ENCODE measurements at regions not wholly inside any gene's neighbourhood (a gene's known extent, or its start where the extent isn't known, plus 50 kb on each side); places are given as distances from the start of the nearest gene placed in this dataset.

DNA sequence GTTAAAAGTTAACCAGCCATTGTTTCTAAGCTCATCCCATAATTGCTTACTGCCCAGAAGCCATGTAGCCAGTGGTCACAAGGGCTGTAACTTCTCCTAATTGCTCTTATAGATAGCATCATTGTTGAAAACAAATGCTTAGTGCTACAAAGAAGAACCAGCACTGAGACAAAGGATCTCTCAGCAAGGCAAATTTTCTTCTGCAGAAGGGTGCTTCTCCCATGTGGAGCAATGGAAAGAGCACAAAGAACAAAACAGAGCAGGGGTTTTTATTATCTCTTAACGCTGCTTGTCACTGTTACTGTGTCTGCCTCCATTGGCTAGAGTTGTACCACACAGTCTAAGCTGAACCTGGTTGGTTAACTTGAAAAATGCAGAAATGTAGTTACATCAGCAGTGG, 1036.8 kb downstream of the UQCRFS1 start:
- intact Hi-C loops (cut with micrococcal nuclease; ENCODE audit: unreplicated experiment), result no loop called here
- CTCF ChIA-PET, result no interaction called here

DNA sequence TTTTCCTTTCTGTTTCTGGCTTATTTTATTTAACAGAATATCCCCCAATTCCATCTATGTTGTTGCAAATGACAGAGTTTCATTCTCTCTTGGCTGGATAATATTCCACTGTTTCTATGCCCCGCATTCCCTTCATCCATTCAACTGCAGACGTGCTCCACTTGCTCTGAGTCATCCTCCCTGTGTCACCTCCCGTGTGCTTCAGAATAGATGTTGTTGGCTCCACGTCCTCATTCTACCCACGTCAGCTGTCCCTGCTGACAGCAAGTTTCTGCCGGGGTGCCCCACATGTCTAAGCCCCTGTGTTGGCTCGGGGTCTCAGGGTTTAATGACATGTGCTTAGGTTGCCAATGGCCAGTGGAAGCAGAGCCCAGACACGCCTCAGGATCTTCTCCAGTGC, 1041.0 kb downstream of the UQCRFS1 start:
- no peak overlapping the region for H3K4me3 ChIP-seq (ENCODE audit: low read depth, low read length, poor library complexity, severe bottlenecking)
- no peaks in the 10 kb centered on the region for H3K4me1 ChIP-seq (ENCODE audit: insufficient read depth, low read length, poor library complexity, severe bottlenecking)
- peaks cover 24% of the 10 kb centered on the region for H3K9me3 ChIP-seq (ENCODE audit: low read depth, low read length, poor library complexity, severe bottlenecking)
- no peak for DNase-seq (ENCODE audit: low spot score)
- no peaks in the 10 kb centered on the region for H3K36me3 ChIP-seq (ENCODE audit: insufficient read depth, low read length, poor library complexity, severe bottlenecking)
- ChIA-PET CTCF (no interaction called here), POLR2A (ENCODE audit: low non-redundant PET) (no interaction called here)
- TF ChIP-seq EZH2 (IDR thresholded peaks at IDR 0.05; ENCODE audit: borderline replicate concordance, low read depth, low read length, poor library complexity, severe bottlenecking), result no peak
- TF ChIP-seq, protein P1, sequence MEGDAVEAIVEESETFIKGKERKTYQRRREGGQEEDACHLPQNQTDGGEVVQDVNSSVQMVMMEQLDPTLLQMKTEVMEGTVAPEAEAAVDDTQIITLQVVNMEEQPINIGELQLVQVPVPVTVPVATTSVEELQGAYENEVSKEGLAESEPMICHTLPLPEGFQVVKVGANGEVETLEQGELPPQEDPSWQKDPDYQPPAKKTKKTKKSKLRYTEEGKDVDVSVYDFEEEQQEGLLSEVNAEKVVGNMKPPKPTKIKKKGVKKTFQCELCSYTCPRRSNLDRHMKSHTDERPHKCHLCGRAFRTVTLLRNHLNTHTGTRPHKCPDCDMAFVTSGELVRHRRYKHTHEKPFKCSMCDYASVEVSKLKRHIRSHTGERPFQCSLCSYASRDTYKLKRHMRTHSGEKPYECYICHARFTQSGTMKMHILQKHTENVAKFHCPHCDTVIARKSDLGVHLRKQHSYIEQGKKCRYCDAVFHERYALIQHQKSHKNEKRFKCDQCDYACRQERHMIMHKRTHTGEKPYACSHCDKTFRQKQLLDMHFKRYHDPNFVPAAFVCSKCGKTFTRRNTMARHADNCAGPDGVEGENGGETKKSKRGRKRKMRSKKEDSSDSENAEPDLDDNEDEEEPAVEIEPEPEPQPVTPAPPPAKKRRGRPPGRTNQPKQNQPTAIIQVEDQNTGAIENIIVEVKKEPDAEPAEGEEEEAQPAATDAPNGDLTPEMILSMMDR (conservative IDR thresholded peaks at IDR 0.05; ENCODE audit: low read depth, low read length), result no peak
- no peak overlapping the region for H3K27ac ChIP-seq (ENCODE audit: low read depth, low read length, poor library complexity, severe bottlenecking)
- H3K27me3 ChIP-seq (replicated peaks; ENCODE audit: insufficient read depth, low read depth, low read length, poor library complexity), result no peaks in the 10 kb centered on the region
- BruUV-seq (replicated peaks), result no TSS peak
- intact Hi-C loops (cut with micrococcal nuclease; ENCODE audit: unreplicated experiment), result no loop called here

More for the DNA sequence above, 1036.8 kb downstream of the UQCRFS1 start:
- POLR2A ChIA-PET (ENCODE audit: low non-redundant PET), result interaction anchor here (0.6 kb wide), 1 partner anchor 165 kb away, joined by 3 read pairs; no protein-coding TSS in a partner anchor
- no peak overlapping the region for H3K27ac ChIP-seq (ENCODE audit: low read depth, low read length, poor library complexity, severe bottlenecking)
- BruUV-seq (replicated peaks), result no TSS peak
- no peaks in the 10 kb centered on the region for H3K4me1 ChIP-seq (ENCODE audit: insufficient read depth, low read length, poor library complexity, severe bottlenecking)
- no peak for DNase-seq (ENCODE audit: low spot score)
- no peak overlapping the region for H3K4me3 ChIP-seq (ENCODE audit: low read depth, low read length, poor library complexity, severe bottlenecking)
- H3K9me3 ChIP-seq (ENCODE audit: low read depth, low read length, poor library complexity, severe bottlenecking), result peaks cover 23% of the 10 kb centered on the region
- H3K36me3 ChIP-seq (ENCODE audit: insufficient read depth, low read length, poor library complexity, severe bottlenecking), result no peaks in the 10 kb centered on the region
- TF ChIP-seq, protein P1 (conservative IDR thresholded peaks at IDR 0.05; ENCODE audit: low read depth, low read length), result no peak
- TF ChIP-seq EZH2 (IDR thresholded peaks at IDR 0.05; ENCODE audit: borderline replicate concordance, low read depth, low read length, poor library complexity, severe bottlenecking), result no peak
- no peaks in the 10 kb centered on the region for H3K27me3 ChIP-seq (replicated peaks; ENCODE audit: insufficient read depth, low read depth, low read length, poor library complexity)

DNA sequence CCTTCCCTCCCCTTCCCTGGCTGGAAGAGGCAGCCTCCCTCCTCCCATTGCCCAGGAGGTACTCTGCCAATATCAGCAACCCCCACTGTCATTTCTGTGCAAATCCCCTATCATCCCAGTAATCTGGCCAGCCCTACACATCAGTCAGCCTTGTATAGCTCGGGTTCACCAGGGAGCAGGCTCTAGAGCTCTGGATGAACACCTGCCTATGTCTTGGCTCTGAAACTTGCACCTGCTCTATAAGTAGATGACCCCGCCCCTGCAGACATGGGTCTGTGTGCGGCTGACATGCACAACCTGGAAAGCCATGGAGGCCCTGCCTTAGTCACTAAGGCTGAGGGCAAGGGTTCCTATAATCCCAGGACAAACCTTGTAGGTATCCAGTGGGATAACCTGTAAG, 1042.9 kb downstream of the UQCRFS1 start:
- no peak for DNase-seq (ENCODE audit: low spot score)
- TF ChIP-seq, protein P1 (conservative IDR thresholded peaks at IDR 0.05; ENCODE audit: low read depth, low read length), result no peak
- no peak for TF ChIP-seq EZH2 (IDR thresholded peaks at IDR 0.05; ENCODE audit: borderline replicate concordance, low read depth, low read length, poor library complexity, severe bottlenecking)
- BruUV-seq (replicated peaks), result no TSS peak
- Histone ChIP-seq H3K4me3 (ENCODE audit: low read depth, low read length, poor library complexity, severe bottlenecking) (no peak overlapping the region), H3K27ac (ENCODE audit: low read depth, low read length, poor library complexity, severe bottlenecking) (no peak overlapping the region), H3K9me3 (ENCODE audit: low read depth, low read length, poor library complexity, severe bottlenecking) (peaks cover 11% of the 10 kb centered on the region), H3K4me1 (ENCODE audit: insufficient read depth, low read length, poor library complexity, severe bottlenecking) (no peaks in the 10 kb centered on the region), H3K27me3 (replicated peaks; ENCODE audit: insufficient read depth, low read depth, low read length, poor library complexity) (no peaks in the 10 kb centered on the region), H3K36me3 (ENCODE audit: insufficient read depth, low read length, poor library complexity, severe bottlenecking) (no peaks in the 10 kb centered on the region)
- POLR2A ChIA-PET (ENCODE audit: low non-redundant PET), result no interaction called here
- CTCF ChIA-PET, result no interaction called here
- intact Hi-C loops (cut with micrococcal nuclease; ENCODE audit: unreplicated experiment), result no loop called here
